ENCODE measurements at regions not wholly inside any gene's neighbourhood (a gene's known extent, or its start where the extent isn't known, plus 50 kb on each side); places are given as distances from the start of the nearest gene placed in this dataset.

DNA sequence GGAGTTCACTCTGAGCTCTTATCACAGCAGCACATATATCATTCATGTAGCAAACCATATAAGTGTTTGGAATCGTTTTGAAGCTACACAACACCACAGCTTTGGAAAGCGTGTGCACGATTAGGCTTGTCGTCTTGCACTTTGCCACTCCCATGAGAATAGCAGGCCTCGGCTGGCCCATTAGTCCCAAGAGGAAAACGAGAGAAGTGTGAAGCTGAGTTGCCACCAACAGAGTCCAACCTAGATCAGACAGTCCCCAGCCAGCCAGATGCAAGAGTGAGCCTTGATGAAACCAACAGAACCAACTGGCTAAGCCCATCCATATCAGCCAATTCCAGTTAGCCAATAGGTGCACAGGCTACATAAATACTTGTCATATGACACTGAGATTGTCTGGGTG is 238.4 kb downstream of the C1orf94 start:
- DNase-seq = peak; percentile 39

GRCh38 chr1:34418166-34418565 is 241.5 kb downstream of the C1orf94 start:
- DNase-seq = no peak

- peak; percentile 19 for DNase-seq
Measured at GRCh38 chr1:34419663-34420136, 243.0 kb downstream of the C1orf94 start.

DNA sequence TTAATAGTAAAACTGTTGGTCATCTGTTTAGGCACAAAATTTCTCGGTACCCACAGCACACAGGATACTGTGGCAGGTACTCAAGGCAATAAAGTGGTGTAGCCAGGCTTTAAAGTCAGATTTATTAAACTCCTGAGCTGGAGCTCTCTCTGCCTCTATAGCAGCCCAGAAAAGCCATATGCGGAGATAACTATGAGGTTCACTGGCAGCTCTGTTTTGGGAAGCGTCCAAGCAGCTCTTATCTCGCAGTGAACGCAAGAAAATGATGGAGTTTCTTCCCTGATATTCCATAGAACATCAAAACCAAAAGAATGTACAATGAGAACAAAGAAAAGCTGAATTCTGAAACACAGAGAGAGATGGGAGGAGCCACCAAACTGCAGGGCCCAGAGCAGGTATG is 248.3 kb downstream of the C1orf94 start:
- no peak for DNase-seq

DNA sequence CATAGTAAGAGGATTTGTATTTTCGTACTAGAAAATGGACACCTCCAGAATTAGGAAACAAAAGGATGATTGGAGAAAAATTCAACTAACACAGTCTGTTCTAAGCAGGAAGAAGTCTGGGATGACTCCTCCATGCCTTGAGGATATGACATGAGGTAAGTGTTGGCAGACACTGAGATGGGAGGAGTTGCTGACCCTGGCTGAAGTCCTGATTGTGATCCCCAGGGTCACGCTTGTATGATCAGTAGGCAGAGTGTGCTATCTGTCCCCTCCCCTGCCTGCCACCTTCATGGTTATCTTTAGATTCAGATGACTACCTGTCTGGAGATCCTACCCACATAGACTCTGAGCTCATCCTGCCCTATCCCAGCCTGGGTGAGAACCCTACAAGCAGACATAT is 249.1 kb downstream of the C1orf94 start:
- no peak for DNase-seq

DNA sequence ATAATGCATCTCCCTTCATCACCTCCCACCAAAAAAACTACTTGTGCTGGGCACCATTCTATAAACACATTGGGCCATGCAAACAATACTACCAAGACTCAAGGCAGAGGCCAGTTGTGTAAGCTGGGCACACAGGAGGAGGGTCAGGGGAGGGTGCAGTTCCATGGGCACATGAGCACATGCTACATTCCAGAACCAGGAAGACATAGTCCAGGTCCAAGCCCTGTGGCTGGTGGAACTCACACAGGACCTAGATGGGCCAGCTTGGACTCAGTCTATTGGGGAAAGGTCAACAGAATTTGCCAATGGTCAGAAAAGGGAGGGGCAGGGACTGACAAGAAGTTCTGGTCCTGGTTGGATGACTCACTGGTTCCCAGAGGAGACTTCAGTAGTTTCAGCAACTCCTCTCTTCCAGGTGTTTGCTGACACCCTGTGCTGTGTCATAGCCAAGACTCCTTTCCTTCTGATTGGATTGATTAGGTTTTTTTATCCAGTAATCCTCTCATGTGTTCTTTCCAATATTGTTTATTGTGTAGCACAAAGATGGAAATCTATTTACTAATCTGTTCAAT is 249.7 kb downstream of the C1orf94 start:
- no peak for DNase-seq

DNA sequence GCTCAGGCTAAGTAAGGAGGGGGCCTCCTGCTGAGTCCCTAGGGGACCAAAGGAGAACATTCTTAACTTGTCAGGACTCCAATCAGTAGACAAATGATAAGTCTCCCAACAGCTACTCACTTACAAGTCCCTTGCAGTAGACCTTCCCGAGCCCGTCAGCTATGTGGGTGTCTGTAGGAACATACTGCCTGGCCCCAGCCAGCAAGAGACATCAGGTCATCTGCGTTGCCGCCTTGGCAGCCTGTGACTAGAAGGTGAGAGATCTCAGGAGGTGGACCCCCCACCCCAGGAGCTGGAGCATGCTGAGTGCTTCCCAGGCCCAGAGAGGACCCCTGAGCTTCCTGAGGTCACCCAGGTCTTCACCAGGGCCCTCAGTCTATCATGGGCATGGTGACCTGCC is 250.5 kb downstream of the C1orf94 start:
- DNase-seq = no peak

GRCh38 chr1:34433099-34433498 is 256.4 kb downstream of the C1orf94 start:
- DNase-seq = no peak

GRCh38 chr1:34436836-34437235 is 260.1 kb downstream of the C1orf94 start:
- no peak for DNase-seq

- no peak for DNase-seq
Measured at GRCh38 chr1:34441259-34442069, 264.8 kb downstream of the C1orf94 start.

GRCh38 chr1:34444516-34444915 is 267.8 kb downstream of the C1orf94 start:
- DNase-seq = no peak

GRCh38 chr1:34450325-34450724 is 273.6 kb downstream of the C1orf94 start:
- DNase-seq = no peak

DNA sequence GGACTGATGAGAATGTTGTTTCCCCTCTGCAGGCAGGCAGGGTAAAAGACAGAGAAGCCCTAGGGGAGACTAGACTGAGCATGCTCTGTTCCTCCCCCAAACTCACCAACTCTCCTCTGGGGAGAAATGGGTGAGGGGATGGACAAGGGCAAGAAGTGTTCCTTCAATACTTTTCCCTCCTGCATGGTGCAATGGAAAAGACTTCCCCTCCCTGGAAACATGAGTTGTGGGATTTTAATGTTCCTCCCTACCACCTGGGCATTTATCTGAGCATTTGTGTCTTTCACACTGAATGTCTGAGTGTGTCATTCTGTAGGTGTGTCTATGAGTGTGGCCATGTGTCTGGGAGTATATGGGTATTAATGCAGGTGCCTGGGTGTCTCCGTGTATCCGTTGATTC is 275.7 kb downstream of the C1orf94 start:
- DNase-seq = no peak

DNA sequence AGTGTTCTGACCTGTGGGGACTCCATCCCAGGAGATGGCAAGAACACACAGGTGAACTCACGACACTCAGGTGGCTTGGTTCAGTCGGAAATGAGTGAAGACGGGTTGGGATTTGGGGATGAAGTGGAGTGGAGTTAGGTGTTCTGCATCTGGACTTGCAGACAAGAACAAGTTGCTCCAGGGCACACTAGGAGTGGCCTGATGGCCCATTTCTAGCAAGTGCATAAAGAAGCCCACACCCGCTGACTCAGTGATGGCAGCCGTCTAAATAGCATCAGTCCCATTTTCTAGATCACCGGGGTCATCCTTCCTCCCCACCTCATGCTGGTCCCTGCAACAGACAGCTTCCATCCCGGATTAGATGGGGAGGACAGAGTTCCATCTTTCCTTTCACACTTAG is 278.4 kb downstream of the C1orf94 start:
- DNase-seq = no peak

GRCh38 chr1:34460193-34460592 is 283.5 kb downstream of the C1orf94 start:
- DNase-seq = peak; percentile 3

GRCh38 chr1:34470401-34470800 is 284.4 kb upstream of the GJB5 start:
- no peak for DNase-seq

- DNase-seq = no peak
Measured at GRCh38 chr1:34474566-34474965, 280.3 kb upstream of the GJB5 start.

- no peak for DNase-seq
Measured at GRCh38 chr1:34476371-34476770, 278.5 kb upstream of the GJB5 start.

GRCh38 chr1:34477632-34478141 is 277.2 kb upstream of the GJB5 start:
- no peak for DNase-seq

GRCh38 chr1:34478515-34479076 is 276.3 kb upstream of the GJB5 start:
- peak; percentile 47 for DNase-seq

DNA sequence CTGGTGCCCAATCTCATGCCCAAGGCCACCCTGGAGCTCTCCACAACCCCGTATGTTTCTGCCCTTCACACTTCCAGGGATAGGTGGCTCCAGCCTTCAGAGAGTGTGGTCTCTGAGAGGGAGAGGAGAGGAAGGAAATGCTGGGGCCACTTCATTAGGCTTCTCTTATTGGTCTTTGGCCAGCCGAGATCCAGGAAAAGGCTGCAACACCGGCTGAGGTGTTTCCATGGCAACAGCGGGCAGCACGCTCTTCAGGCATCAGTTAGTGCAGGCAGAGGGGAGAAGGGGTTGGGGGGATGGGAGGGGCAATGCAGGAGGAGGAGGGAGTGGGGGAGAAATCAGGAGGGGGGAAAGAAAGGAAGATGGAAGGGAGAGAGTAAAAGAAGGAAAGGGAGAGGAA is 275.1 kb upstream of the GJB5 start:
- peak; percentile 50 for DNase-seq

- DNase-seq = no peak
Measured at GRCh38 chr1:34488080-34488708, 266.7 kb upstream of the GJB5 start.

DNA sequence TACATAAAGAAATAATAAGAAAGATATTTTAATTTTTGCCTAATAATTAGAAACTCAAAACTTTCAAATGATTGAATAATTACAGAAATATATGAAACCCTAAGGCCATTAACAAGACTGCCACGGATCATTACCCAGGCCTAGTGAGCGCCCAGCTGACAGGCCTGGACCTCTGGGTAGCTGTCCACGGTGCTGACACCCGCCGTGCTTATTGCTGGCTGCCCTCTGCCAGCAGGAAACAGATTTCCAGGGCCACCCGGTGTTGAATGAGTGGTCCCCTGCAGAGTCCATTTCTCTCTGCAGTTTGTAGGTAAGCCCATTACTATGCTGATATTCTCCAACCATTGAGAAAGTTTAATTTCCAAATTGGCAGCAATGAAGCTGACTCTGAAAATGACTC is 254.4 kb upstream of the GJB5 start:
- DNase-seq = no peak

- DNase-seq = no peak
Measured at GRCh38 chr1:34511802-34512201, 243.0 kb upstream of the GJB5 start.
